Liver (tissue), 3 donors: ENCODE measurements at regions not wholly inside any gene's neighbourhood (a gene's known extent, or its start where the extent isn't known, plus 50 kb on each side); places are given as distances from the start of the nearest gene placed in this dataset.

Experiments
- CTCF ChIP-seq: fragments of 150-350 bp; IDR thresholded peaks from 2 replicates; pipeline ENCODE4 v1.5.1; 2017; ENCODE audit warnings: improper control_type of control experiment, low read depth, low read length; ENCODE audit not compliant: missing input control
- EGR1 ChIP-seq, 2 donors: IDR thresholded peaks; 2 replicates each; pipeline ENCODE4 v1.6.1; 2016 to 2018; ENCODE audit warnings: antibody characterized with exemption in 2 of 2, low read depth in 2 of 2
- GABPA ChIP-seq, 2 donors: IDR thresholded peaks in 1 of 2; conservative IDR thresholded peaks in 1 of 2; 2 replicates each; pipeline ENCODE4 v1.6.1; 2016; ENCODE audit warnings: antibody characterized with exemption in 2 of 2, mild to moderate bottlenecking in 1 of 2, moderate library complexity in 1 of 2
- MAX ChIP-seq: IDR thresholded peaks from 2 replicates; pipeline ENCODE4 v1.6.1; 2016; ENCODE audit warnings: antibody characterized with exemption
- NR2F2 ChIP-seq: IDR thresholded peaks from 2 replicates; pipeline ENCODE4 v1.6.1; 2016; ENCODE audit warnings: antibody characterized with exemption
- RAD21 ChIP-seq, 2 donors: IDR thresholded peaks; 2 replicates each; pipeline ENCODE4 v1.6.1; 2016; ENCODE audit warnings: antibody characterized with exemption in 2 of 2, mild to moderate bottlenecking in 2 of 2
- RXRA ChIP-seq, 2 donors: IDR thresholded peaks; 2 replicates each; pipeline ENCODE4 v1.6.1; 2017 to 2018; ENCODE audit warnings: antibody characterized with exemption in 2 of 2, mild to moderate bottlenecking in 1 of 2
- SP1 ChIP-seq: IDR thresholded peaks from 2 replicates; pipeline ENCODE4 v1.6.1; 2018; ENCODE audit warnings: antibody characterized with exemption, mild to moderate bottlenecking
- TAF1 ChIP-seq: conservative IDR thresholded peaks from 2 replicates; pipeline ENCODE4 v1.6.1; 2016; ENCODE audit warnings: antibody characterized with exemption, mild to moderate bottlenecking
- ZBTB33 ChIP-seq: IDR thresholded peaks from 2 replicates; pipeline ENCODE4 v1.6.1; 2016; ENCODE audit warnings: antibody characterized with exemption
- donor health status: healthy.
- donor health status: healthy.

- no peak for TF ChIP-seq CTCF
- TF ChIP-seq NR2F2 = no peak
- TF ChIP-seq RAD21 (IDR thresholded peaks at IDR 0.05) = no peak
- no peak for TF ChIP-seq RXRA (IDR thresholded peaks at IDR 0.05)
- TF ChIP-seq TAF1 = no peak
- TF ChIP-seq GABPA (IDR thresholded peaks at IDR 0.05 in 1 of 2, conservative IDR thresholded peaks at IDR 0.05 in 1 of 2) = no peak
- no peak for TF ChIP-seq MAX
- TF ChIP-seq EGR1 (IDR thresholded peaks at IDR 0.05; ENCODE audit: low read depth in 2 of 2) = no peak
- TF ChIP-seq SP1 = no peak
- no peak for TF ChIP-seq ZBTB33
These were observed 180.5 kb upstream of the CTBP2 start for GRCh38 chr10:125340903-125341302.
